Bone marrow (tissue), 2 donors: ENCODE measurements at regions not wholly inside any gene's neighbourhood (a gene's known extent, or its start where the extent isn't known, plus 50 kb on each side); places are given as distances from the start of the nearest gene placed in this dataset.

Experiments
- DNase-seq, 2 donors: peaks; one replicate each; lab custom pipeline; 2025; lab: John Stamatoyannopoulos, UW

- no peak for DNase-seq
Observed at GRCh38 chr10:71123023-71123422, 89.3 kb upstream of the UNC5B start.

GRCh38 chr10:71124921-71125748, 87.2 kb upstream of the UNC5B start:
- no peak for DNase-seq

GRCh38 chr10:71125749-71126107, 86.6 kb upstream of the UNC5B start:
- no peak for DNase-seq

GRCh38 chr10:71126432-71126831, 85.9 kb upstream of the UNC5B start:
- DNase-seq = no peak

- no peak for DNase-seq
Observed at GRCh38 chr10:71127104-71127503, 85.3 kb upstream of the UNC5B start.

- DNase-seq = no peak
Observed at GRCh38 chr10:71127773-71128172, 84.6 kb upstream of the UNC5B start.

GRCh38 chr10:71128311-71128980, 83.9 kb upstream of the UNC5B start:
- DNase-seq = no peak

- DNase-seq = no peak
Observed at GRCh38 chr10:71131096-71131495, 81.3 kb upstream of the UNC5B start.

- no peak for DNase-seq
Observed at GRCh38 chr10:71131508-71132088, 80.8 kb upstream of the UNC5B start.

GRCh38 chr10:71132321-71132810, 80.0 kb upstream of the UNC5B start:
- no peak for DNase-seq

GRCh38 chr10:71133710-71134686, 78.4 kb upstream of the UNC5B start:
- DNase-seq = no peak

GRCh38 chr10:71134732-71135211, 77.6 kb upstream of the UNC5B start:
- no peak for DNase-seq

GRCh38 chr10:71135236-71135635, 77.1 kb upstream of the UNC5B start:
- DNase-seq = no peak

GRCh38 chr10:71136036-71136721, 76.2 kb upstream of the UNC5B start:
- no peak for DNase-seq

GRCh38 chr10:71137701-71138100, 74.7 kb upstream of the UNC5B start:
- DNase-seq = no peak

- no peak for DNase-seq
Observed at GRCh38 chr10:71138166-71138830, 74.1 kb upstream of the UNC5B start.

GRCh38 chr10:71141528-71141927, 70.8 kb upstream of the UNC5B start:
- DNase-seq = no peak

GRCh38 chr10:71143170-71143569, 69.2 kb upstream of the UNC5B start:
- no peak for DNase-seq

GRCh38 chr10:71143610-71144009, 68.8 kb upstream of the UNC5B start:
- no peak for DNase-seq

- DNase-seq = no peak
Observed at GRCh38 chr10:71144824-71145223, 67.5 kb upstream of the UNC5B start.
